ENCODE measurements at regions not wholly inside any gene's neighbourhood (a gene's known extent, or its start where the extent isn't known, plus 50 kb on each side); places are given as distances from the start of the nearest gene placed in this dataset.

GRCh38 chr13:107088061-107088460, 520.1 kb upstream of the ARGLU1 start:
- TF ChIP-seq CTCF (IDR thresholded peaks at IDR 0.05; ENCODE audit: poor library complexity, severe bottlenecking) (no peak), REST (IDR thresholded peaks at IDR 0.05; ENCODE audit: borderline replicate concordance) (no peak)

Data from neural cell (in vitro differentiated cells).